D341Med (cell line): ENCODE measurements at regions not wholly inside any gene's neighbourhood (a gene's known extent, or its start where the extent isn't known, plus 50 kb on each side); places are given as distances from the start of the nearest gene placed in this dataset.
"Not testable (repeated sequence)": the region's sequence is repeated elsewhere in the genome, so short reads cannot be mapped to it uniquely, and the experiment has no call there.

ENCODE experiments used
- DNase-seq: peaks from one replicate; pipeline ENCODE4 v3.0.0; 2012; ENCODE audit warnings: low spot score

DNA sequence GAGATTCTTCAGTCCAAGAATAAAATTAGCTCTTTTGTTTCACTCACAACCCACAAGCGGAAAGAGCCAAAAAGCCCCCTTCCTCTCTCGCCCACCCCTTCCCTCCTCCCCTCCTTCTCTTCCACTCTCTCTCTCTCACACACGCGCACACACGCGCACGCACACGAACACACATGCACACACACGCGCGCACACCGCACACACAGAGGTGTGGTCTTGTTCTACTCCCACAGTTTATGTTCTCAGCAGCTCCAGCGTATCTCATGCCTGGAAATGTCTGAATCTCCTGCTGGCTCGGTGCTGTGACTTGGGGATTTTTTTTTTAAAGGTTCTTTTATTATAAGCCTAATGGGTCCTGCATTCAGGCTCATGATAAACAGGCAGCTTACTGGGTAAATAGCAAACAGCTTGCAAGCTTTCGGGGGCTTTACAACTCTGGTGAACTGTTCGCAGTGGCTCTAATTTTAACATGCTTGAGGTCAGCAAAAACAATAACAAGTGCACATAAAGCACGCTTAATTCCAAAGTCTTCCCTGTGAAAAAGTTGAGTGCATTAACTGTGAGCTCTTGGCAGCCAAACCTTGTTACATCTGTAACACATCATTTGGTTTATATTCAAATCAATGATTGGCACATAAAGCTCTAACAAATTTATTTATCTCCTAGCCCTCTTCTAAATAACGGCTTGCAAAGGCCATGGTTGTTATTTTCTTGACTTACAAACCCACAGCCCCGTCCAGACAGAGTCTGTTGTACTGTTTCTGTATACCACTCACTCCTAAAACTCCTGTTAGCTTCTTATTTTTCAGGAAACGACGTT lies 424.1 kb upstream of the MGMT start:
- no peak for DNase-seq

DNA sequence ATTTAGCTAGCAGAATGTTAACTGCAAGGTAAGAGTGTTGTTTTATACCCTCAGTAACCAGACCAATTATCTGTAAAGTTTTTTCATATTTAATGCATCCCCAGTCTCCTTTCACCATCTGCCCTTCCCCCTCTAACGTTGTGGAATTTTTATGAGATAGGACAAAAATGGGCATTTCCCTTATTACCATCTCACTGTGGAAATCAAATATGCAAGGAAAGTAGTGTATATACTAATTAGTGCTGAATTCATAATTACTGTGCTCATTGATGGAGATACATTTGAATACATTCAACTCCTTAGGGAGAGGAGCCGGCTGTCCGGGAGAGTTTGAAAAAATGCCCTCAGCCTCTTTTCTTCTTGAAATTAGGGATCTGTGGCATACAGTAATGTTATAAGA lies 423.4 kb upstream of the MGMT start:
- DNase-seq: no peak

DNA sequence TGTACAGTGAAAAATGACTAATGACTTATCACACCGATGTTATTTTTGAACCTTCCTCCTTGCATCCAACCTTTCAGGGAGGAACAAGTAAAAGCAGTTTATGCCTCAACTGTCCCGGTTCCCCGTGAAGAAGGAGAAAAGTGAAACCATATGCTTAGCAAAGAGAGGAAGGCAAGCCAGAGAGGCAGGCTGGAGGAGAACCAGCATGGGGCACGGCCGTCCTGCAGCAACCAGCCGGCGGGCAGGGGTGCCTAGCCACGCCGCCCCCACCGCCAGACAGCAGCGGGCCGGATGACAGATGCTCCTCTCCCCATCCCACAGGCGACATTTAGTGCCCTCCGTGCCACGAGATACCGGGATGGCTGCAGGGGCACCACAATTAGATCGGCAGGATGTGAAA lies 421.4 kb upstream of the MGMT start:
- DNase-seq: no peak

DNA sequence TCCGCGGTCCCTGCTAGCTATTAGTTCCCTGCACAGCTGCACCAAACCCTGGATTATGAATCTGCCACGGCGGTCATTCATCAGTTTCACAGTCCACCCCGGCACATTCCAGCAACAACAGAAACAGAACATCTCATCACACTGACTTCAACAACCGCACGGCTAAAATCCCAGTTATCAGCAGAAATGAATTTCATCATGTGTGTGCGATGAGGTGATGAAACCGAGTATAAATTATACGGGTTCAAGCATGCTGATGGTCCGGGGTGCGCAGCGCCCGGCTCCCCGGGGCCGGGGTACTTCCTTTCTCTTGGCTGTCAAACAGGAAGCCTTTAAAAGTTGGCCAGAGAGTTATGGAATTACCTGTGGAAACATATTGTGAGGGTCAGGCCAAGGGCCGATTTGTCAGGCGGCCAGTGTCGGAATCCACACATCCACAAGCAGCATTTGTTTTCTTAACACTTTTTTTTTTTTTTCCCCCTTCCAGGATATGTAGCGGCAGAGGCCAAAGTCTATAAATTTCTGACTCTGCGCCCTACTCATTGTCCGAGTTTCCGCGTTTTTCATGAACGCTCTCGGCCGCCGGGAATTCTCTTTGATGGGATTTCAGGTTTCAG lies 420.9 kb upstream of the MGMT start:
- no peak for DNase-seq

DNA sequence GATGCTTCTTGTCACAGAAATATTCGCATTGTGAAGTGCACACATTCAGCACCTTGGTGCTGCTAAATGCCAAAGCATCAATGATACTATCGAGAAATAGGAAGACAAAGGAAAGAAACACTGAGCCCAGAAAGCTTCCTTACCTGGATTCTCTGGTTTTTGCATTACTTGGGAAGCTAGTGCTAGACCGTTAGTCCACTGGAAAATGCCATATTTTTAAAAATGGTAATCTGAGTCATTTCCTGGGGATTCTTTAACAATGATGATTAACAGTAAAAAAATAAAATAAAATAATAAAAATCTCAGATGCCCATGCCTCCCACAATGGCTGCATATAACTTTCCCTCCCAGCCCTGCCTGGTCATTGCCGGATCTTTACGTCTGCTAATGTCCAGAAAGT lies 420.1 kb upstream of the MGMT start:
- no peak for DNase-seq

DNA sequence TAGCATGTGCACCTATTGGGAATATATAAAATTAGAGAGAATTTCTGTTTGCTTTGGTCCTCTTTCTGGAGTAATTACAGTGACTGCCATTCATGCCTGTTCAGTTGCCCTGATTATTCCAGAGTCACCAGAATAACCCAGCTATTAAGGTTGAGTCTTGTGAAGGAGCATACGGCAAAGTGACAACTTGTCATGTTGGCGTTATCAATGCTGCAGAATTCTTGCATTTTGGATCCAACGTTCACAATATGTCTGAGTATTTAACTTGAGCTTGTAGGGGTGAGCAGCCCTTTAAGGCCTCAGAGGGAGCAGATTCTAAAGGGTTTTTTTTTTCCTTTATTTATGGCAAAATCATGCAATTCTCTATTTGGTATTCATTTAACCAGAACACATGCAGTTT lies 419.4 kb upstream of the MGMT start:
- DNase-seq: no peak

DNA sequence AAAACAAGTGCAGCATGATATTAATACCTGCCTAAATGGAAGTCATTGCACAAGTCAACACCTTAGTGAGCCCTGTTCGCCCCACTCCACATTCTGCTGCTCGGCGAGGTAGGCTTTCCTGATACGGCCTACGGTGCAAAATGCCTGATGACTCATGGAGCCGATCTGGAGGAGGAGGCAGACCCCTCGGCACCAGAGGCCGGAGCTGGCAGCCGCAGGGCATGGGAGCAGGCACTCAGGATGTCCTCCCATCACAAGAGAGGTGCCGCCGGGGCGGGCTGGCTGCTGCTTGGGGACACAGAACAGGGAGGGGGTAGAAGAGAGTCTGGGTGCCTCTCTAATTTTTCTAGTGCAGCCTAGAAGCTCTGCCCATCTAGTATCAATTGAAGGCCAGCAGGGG lies 418.5 kb upstream of the MGMT start:
- DNase-seq: no peak

DNA sequence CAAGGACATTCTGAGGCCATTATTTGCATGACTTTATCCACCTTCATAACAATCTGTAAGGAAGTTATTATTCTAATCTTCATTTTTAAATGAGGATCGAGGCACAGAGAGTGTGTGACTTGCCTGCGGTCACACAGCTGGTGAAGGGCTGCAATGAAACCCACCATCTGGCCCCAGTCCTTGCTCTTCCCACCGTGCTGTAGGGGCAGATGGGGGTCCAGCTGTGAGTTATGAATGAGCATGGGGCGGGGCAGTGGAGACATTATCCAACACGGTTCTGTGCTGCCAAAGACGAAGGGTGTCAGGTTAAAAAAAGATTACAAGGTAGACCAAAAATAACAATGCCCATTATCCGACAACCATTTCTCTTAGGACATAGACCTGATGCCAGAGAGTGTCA lies 417.5 kb upstream of the MGMT start:
- no peak for DNase-seq

DNA sequence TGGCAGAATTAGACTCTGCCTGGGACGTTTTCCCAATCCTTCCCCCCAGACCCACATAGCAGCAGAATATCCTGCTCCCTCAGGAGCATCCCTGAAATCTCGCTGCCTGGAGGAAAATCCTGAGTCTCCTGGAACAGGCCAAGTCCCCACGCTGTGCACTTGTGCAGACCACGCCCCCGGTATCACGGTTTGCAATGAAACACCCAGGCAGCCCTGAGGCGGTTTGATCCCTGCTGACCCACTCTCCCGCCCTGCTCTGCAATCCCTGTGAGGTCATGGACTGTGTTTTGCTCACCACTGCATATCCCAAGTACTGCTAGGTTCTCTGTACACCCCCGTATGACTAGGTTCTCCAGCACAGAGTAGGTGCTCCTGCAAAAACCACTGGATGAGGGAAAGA lies 411.8 kb upstream of the MGMT start:
- DNase-seq: no peak

DNA sequence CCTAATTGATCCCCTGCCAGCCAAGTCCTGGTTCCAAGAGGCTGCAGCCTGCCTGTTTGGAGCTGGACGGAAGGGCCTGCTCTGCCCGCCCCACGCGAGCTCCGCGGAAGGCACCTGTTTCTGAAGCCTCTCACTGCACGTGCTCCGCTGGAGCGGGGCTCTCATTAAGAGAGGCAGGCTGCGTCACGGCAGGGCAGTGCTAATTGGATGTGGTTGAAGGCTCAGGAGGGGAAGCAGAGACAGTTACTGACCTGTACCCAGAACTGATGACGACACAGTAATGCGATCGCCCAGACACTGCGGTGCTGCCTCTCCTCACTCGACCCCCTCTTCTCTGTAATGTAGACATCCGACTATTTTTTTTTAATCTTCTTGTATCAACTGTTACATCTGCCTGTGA lies 411.1 kb upstream of the MGMT start:
- DNase-seq: no peak

DNA sequence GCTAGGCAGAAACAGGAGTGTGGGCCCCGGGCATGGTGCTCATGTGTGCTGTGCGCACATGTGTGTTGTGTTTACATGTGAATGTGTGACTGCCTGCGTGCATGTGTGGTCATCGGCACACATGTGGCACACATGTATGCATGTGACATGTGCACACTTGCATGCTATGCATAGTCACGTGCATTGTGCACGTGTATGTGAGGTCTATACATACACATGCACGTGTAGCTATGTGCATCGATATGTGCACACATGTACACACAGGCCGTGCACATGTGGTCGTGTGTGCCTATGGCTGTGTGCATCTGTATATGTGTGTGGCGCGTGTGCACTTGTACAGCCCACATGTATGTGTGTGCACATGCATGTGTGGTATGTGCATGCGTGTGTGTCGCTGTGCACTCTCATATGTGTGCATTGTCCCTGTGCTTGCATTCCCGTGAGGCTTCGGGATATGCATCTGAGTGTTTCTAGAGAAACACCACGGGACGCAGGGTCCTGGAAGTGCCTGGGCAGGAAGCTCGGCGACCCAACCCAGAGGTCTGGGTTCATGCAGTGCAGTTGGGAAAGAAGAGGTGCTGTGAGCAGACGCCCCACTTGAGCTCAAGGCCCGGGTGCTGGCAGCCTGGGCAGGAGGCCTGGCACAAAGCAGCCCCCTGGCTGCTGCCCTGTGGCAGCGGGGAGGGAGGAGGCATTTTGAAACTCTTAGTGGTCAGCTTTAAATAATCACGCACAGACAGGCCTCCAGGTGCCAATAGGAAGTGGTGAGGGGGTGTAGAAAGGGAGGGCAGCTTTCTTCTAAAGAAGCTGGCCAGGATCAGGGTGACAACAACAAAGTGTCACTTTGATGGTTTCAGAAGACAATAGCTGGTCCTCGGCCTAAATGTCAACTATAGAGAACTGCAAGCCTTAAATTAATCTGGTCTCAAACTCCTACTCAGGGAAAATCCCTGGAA lies 410.0 kb upstream of the MGMT start:
- DNase-seq: no peak

DNA sequence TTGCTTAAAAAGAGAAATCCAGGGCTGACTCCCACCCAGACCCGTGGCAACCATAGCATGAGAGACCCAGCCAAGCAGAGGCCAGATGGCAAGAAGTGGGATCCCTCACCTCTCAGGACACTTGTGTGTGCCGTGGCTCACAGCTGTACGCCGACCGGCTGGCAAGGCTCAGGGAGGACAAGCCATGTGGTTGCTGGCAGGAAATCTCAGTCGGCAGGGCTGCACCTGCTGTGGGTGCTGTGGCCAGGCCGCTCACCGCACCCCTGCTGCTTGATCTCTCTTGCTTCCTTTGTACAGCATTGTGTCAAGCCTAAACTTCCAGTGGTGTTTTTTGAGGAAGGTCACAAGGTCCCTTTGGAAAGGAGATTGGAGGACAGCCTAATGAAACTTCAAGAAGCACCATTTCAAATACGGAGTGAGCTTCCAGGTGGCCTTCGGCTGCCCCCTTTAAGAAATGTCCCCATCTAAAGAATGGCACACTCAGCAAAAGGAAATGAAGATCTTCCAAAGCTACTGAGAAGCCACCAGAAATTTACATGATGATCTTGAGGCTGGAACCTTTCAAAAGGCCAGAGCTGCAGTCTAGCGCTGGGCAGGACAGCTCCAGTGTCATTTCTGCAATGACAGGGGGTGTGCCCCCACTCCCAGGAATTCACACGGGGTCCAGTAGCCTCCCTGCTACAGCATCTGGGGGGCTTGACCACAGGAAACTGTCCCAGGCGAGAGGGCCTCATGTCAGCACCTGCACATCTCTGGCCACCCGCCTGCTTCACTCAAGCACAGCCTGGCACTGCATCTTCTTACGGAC lies 409.0 kb upstream of the MGMT start:
- DNase-seq: no peak

DNA sequence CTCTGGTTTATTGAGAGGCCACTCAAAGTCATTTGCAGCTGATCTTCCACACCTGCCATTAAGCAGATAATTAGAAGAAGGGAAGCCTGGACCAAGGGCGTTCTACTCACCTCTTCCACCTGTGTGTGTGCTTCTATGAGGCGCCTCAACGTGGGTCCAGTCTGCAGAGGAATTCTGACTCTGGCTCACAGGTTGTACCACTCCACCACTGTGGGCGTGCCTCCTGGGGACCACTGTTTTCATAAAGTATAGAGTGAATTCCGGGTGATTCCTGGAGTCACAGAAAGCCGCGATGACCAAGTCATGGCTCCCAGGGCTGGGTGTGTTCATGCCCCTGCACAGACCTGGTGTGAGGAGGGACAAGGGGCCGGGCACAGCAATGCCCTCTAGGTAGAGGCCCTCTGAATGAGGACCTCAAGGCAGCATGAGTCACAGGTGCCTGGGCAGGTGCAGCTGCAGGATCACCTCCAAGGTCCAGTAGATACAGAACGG lies 408.3 kb upstream of the MGMT start:
- no peak for DNase-seq

DNA sequence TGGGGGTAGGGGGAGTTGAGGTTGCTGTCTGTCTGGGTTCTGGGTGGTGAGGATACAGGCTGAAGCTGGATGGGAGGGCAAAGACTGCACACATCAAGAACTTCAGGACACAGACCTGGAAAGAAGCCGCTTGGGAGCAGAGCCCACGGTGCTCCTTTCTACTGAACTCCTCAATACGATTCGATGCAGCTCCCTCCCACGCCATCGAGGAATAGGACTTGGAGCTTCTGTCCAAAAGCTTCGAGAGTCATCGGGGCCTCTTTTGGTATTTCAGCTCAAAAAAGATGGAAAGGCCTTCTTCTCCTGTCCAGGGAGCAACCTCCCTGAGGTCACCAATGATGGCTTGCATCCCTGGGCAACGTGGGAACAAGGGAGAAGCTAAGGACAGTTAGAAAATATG lies 407.1 kb upstream of the MGMT start:
- no peak for DNase-seq

DNA sequence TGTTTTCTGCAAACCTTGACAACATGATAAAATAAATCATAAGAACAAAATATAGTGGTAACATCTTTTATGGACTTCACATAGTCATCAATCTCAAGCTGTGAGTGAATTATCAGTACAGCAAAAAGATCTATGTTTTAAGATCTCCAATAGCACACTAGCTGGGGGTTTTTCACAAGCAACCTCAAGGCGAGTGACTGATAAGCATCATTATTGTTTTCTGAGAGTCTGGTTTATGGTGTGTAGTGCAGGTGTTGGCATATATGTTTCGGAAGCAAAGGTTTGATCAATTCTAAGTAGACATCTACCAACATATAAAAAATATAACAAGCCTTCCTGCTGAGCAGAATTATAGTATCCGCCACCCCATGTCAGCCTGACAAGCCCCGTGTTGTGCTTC lies 403.8 kb upstream of the MGMT start:
- no peak for DNase-seq

DNA sequence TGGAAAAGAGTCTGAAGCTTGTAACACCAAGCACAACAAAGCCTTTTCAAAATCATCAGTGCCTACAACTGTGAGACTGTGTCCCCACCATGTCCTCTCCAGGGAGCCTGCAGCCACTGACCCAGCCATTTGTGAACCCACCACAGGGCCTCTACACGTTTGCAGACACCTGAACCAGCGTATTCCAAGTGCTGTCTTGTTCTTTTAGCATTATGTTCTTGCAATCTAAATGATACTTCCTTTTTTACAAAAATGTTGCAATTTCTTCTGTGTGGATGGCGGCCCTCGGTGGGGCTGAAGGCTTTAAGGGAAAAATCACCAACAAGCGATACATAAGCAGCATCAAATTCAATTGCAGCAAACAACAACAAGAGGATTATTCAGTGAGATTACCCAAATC lies 403.2 kb upstream of the MGMT start:
- DNase-seq: no peak

DNA sequence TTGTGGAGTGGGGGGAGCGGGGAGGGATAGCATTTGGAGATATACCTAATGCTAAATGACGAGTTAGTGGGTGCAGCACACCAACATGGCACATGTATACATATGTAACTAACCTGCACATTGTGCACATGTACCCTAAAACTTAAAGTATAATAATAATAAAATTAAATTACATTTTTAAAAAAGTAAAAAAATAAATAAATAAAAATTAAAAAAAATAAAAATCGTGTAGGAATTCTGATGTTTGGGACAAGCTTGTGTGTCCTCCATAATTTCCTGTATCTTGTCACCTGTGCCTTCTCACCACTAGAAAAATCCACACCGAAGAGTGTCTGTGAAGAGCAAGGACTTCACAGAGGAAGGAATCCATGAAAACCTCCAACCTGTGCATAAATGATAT lies 400.5 kb upstream of the MGMT start:
- DNase-seq: not testable (repeated sequence)

DNA sequence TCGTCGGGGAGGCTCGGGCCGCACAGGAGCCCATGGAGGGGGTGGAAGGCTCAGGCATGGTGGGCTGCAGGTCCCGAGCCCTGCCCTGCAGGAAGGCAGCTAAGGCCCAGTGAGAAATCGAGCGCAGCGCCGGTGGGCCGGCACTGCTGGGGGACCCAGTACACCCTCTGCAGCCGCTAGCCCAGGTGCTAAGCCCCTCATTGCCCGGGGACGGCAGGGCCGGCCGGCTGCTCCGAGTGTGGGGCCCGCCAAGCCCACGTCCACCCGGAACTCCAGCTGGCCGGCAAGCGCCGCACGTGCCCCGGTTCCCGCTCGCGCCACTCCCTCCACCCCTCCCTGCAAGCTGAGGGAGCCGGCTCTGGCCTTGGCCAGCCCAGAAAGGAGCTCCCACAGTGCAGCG lies 395.6 kb upstream of the MGMT start:
- DNase-seq: not testable (repeated sequence)

DNA sequence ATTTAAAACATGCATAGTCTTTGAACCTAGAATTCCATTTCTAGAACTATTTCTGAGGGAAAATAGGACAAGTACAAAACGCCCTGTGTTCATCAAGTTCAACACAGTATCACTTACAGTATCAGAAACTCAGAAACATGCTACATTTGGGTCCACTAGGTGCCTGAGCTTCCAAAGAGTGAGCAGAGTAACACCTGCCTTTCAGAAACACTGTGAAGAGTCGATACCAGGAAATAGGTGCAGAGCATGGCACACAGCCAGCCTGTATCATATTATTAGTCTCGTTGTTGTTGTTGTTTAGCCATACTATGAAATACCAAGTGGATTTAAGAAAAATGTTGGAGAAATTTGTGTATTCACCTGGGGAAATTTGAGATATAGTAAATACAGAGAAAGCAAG lies 392.1 kb upstream of the MGMT start:
- DNase-seq: no peak

DNA sequence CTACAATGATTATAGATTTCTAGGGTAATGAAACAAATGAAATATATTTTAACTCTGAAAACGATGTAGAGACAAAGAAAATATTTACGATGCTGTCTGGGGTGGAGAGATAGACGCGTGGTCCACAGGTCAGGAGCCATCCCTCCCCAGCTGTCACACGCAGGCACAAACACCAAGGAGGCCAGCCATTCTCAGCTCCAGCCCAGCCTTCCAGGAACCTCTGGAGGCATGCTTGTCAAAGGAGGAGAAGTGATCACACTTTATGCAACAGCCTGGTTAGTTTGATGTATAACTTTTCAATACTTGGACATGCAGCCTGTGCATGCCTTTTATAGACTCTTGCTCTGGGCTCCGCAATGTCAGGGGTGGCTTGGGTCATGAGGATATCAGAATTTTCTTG lies 391.5 kb upstream of the MGMT start:
- no peak for DNase-seq

DNA sequence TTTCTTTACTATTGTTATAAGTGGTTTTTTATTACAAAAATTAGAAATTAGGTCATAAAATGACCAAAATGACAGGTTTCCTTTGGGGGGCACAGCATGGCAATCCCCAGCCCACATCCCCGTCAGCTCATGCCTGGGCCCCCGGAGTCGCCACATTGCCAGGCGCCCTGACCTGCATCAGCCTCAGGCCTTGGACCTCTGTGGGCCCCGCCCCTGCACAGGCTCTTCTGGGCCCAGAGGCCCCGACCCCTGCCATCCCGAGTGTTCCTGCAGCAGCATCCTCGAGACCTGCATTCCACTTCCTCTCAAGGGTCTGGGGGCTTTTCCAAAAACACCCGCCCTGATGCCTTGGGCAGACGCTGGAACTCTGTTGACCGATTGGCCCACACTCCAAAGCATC lies 391.1 kb upstream of the MGMT start:
- no peak for DNase-seq

DNA sequence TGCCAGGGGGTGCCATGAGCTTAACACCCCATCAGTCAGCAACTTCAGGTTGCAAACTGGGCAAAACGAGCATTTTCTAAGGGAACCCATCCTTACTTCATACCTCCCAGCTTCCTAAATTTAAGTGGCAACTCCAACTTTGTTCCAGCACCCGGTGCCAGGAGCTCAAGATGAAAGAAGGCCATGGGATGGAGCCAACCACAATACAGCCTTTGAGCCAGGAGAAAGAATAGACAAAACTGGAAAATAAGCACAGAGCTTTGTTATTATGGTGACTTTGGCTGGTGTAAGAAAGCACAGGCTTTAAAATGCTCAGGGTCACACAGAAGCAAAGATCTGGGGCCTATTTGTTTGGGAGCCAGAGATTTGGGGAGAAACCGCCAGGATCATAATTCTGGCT lies 388.7 kb upstream of the MGMT start:
- no peak for DNase-seq
